ENCODE measurements at regions not wholly inside any gene's neighbourhood (a gene's known extent, or its start where the extent isn't known, plus 50 kb on each side); places are given as distances from the start of the nearest gene placed in this dataset.
"Not testable (repeated sequence)": the region's sequence is repeated elsewhere in the genome, so short reads cannot be mapped to it uniquely, and the experiment has no call there.

DNA sequence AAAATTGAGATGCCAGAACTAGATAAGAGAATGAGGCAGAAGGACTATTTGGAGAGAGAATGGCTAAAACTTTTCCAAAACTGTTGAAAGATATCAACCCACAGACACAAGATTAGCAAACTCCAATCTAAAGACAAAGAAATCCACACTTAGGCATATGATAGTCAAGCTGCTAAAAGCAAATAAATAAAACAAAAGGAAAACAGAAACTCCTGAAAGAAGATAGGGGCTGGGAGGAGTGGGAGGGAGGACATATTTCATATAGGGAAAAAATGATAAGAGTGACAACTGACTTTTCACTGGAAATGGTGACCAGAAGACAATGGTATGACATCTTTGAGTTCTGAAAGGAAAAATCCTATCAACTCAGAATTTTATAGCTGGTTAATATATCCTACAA lies 105.4 kb upstream of the ADO start:
- Histone ChIP-seq H3K27ac (ENCODE audit: low read length) (no peak overlapping the region), H3K9ac (ENCODE audit: low read length) (no peak overlapping the region), H3K9me2 (replicated peaks; ENCODE audit: insufficient read depth, low read length) (no peaks in the 10 kb centered on the region), H4K20me1 (ENCODE audit: insufficient read depth, low read length) (no peaks in the 10 kb centered on the region), H3F3A (ENCODE audit: insufficient read depth, low read length) (no peaks in the 10 kb centered on the region), H3K27me3 (replicated peaks; ENCODE audit: insufficient read depth, low read length) (no peaks in the 10 kb centered on the region), H2AFZ (ENCODE audit: low read length) (no peak overlapping the region), H3K4me1 (ENCODE audit: low read length) (no peaks in the 10 kb centered on the region), H3K9me3 (replicated peaks; ENCODE audit: insufficient read depth, low read length) (no peaks in the 10 kb centered on the region; the same call in 1 of the 2 replicates), H3K79me2 (ENCODE audit: low read length) (no peaks in the 10 kb centered on the region), H3K4me3 (ENCODE audit: low read length) (no peak overlapping the region), H3K36me3 (replicated peaks; ENCODE audit: insufficient read depth, low read length) (no peaks in the 10 kb centered on the region), H3K4me2 (ENCODE audit: low read depth, low read length) (no peak overlapping the region)
- DNase-seq, result no peak
- TF ChIP-seq EZH2 (optimal IDR thresholded peaks at IDR 0.05; ENCODE audit: low read depth, low read length) (no peak), EZH2phosphoT487 (IDR thresholded peaks at IDR 0.05; ENCODE audit: low read length) (no peak)
- TF ChIP-seq, protein P1, sequence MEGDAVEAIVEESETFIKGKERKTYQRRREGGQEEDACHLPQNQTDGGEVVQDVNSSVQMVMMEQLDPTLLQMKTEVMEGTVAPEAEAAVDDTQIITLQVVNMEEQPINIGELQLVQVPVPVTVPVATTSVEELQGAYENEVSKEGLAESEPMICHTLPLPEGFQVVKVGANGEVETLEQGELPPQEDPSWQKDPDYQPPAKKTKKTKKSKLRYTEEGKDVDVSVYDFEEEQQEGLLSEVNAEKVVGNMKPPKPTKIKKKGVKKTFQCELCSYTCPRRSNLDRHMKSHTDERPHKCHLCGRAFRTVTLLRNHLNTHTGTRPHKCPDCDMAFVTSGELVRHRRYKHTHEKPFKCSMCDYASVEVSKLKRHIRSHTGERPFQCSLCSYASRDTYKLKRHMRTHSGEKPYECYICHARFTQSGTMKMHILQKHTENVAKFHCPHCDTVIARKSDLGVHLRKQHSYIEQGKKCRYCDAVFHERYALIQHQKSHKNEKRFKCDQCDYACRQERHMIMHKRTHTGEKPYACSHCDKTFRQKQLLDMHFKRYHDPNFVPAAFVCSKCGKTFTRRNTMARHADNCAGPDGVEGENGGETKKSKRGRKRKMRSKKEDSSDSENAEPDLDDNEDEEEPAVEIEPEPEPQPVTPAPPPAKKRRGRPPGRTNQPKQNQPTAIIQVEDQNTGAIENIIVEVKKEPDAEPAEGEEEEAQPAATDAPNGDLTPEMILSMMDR (IDR thresholded peaks at IDR 0.05; ENCODE audit: low read length), result no peak

DNA sequence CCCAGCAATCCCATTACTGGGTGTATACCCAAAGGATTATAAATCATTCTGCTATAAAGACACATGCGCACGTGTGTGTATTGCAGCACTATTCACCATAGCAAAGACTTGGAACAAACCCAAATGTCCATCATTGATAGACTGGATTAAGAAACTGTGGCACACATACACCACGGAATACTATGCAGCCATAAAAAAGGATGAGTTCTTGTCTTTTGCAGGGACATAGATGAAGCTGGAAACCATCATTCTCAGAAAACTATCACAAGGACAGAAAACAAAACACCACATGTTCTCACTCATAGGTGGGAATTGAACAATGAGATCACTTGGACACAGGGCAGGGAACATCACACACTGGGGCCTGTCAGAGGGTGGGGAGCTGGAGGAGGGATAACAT lies 100.4 kb upstream of the ADO start:
- not testable (repeated sequence) for H3K4me2 ChIP-seq (ENCODE audit: low read depth, low read length); DNase-seq; H3K36me3 ChIP-seq (replicated peaks; ENCODE audit: insufficient read depth, low read length); H3K27ac ChIP-seq (ENCODE audit: low read length); H3K27me3 ChIP-seq (replicated peaks; ENCODE audit: insufficient read depth, low read length); H4K20me1 ChIP-seq (ENCODE audit: insufficient read depth, low read length); H3K9ac ChIP-seq (ENCODE audit: low read length); H3K79me2 ChIP-seq (ENCODE audit: low read length); H2AFZ ChIP-seq (ENCODE audit: low read length); H3K9me3 ChIP-seq (replicated peaks; ENCODE audit: insufficient read depth, low read length); H3K9me2 ChIP-seq (replicated peaks; ENCODE audit: insufficient read depth, low read length); H3K4me3 ChIP-seq (ENCODE audit: low read length)
- peaks cover 23% of the 10 kb centered on the region for H3F3A ChIP-seq (ENCODE audit: insufficient read depth, low read length)
- H3K4me1 ChIP-seq (ENCODE audit: low read length), result peaks cover 28% of the 10 kb centered on the region

DNA sequence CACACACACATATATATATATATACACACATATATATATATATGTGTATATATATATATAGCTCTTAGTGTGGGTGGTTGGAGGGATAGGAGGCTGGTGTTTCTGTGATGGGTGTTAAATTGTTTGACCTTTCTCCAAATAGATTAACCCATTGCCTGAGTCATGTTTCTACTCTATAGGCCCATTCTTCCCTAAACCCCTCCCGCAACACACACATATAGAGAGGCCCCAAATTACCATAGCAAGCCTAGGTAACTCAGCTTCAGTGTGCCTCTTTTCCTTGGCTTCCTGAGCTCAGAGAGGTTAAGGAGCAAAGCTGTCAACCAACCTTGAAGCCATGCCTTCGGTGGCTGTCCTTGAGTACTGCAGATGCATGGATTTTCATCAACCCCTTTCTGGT lies 98.7 kb upstream of the ADO start:
- Histone ChIP-seq H3K4me1 (ENCODE audit: low read length) (peaks cover 43% of the 10 kb centered on the region), H3K27ac (ENCODE audit: low read length) (no peak overlapping the region), H3K9me2 (replicated peaks; ENCODE audit: insufficient read depth, low read length) (no peaks in the 10 kb centered on the region), H3K27me3 (replicated peaks; ENCODE audit: insufficient read depth, low read length) (no peaks in the 10 kb centered on the region), H3F3A (ENCODE audit: insufficient read depth, low read length) (peaks cover 26% of the 10 kb centered on the region), H2AFZ (ENCODE audit: low read length) (no peak overlapping the region), H3K79me2 (ENCODE audit: low read length) (no peaks in the 10 kb centered on the region), H3K4me3 (ENCODE audit: low read length) (no peak overlapping the region), H3K4me2 (ENCODE audit: low read depth, low read length) (no peak overlapping the region), H4K20me1 (ENCODE audit: insufficient read depth, low read length) (no peaks in the 10 kb centered on the region), H3K9ac (ENCODE audit: low read length) (no peak overlapping the region), H3K36me3 (replicated peaks; ENCODE audit: insufficient read depth, low read length) (no peaks in the 10 kb centered on the region), H3K9me3 (replicated peaks; ENCODE audit: insufficient read depth, low read length) (no peaks in the 10 kb centered on the region)
- TF ChIP-seq, protein P1 (IDR thresholded peaks at IDR 0.05; ENCODE audit: low read length), result no peak
- DNase-seq, result no peak

DNA sequence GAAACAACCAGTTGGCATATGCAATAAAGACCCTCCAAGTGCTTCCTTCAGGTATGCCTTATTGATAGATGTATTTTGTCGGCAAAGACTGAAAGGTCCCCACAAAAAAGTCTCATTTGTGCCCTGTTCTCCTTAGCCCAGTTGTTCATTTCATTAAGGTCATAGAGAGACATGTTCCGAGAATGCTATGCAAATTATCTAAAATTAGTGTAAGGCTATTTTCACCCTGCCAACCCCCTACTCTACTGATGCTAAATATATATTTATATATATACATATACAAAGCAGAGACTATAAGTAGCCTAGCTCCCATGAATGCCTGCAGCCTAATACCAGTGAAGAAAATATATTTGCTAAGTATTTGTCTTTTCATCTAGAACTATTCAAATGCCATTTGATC lies 96.7 kb upstream of the ADO start:
- H2AFZ ChIP-seq (ENCODE audit: low read length), result peak overlapping the region; percentile 41; the same call in 1 of the 2 replicates
- peak overlapping the region; percentile 88 for H3K27ac ChIP-seq (ENCODE audit: low read length)
- peak; percentile 72 for DNase-seq
- H3K4me3 ChIP-seq (ENCODE audit: low read length), result peak overlapping the region; percentile 50
- no peaks in the 10 kb centered on the region for H3K9me2 ChIP-seq (replicated peaks; ENCODE audit: insufficient read depth, low read length)
- H3K4me2 ChIP-seq (ENCODE audit: low read depth, low read length), result peak overlapping the region; percentile 95
- H3K9me3 ChIP-seq (replicated peaks; ENCODE audit: insufficient read depth, low read length), result no peaks in the 10 kb centered on the region
- peaks cover 43% of the 10 kb centered on the region for H3K4me1 ChIP-seq (ENCODE audit: low read length)
- H4K20me1 ChIP-seq (ENCODE audit: insufficient read depth, low read length), result no peaks in the 10 kb centered on the region
- peak overlapping the region; percentile 46; the same call in 1 of the 2 replicates for H3K9ac ChIP-seq (ENCODE audit: low read length)
- peaks cover 26% of the 10 kb centered on the region for H3F3A ChIP-seq (ENCODE audit: insufficient read depth, low read length)
- no peaks in the 10 kb centered on the region for H3K27me3 ChIP-seq (replicated peaks; ENCODE audit: insufficient read depth, low read length)
- H3K79me2 ChIP-seq (ENCODE audit: low read length), result no peaks in the 10 kb centered on the region
- TF ChIP-seq, protein P1 (IDR thresholded peaks at IDR 0.05; ENCODE audit: low read length), result no peak
- TF ChIP-seq EZH2 (optimal IDR thresholded peaks at IDR 0.05; ENCODE audit: low read depth, low read length), result no peak
- TF ChIP-seq EZH2phosphoT487 (IDR thresholded peaks at IDR 0.05; ENCODE audit: low read length), result no peak
- H3K36me3 ChIP-seq (replicated peaks; ENCODE audit: insufficient read depth, low read length), result no peaks in the 10 kb centered on the region

All from MM.1S (cell line).